ENCODE measurements at regions not wholly inside any gene's neighbourhood (a gene's known extent, or its start where the extent isn't known, plus 50 kb on each side); places are given as distances from the start of the nearest gene placed in this dataset.

- no peak for TF ChIP-seq CTCF (IDR thresholded peaks at IDR 0.05 in 4 of 5, conservative IDR thresholded peaks at IDR 0.05 in 1 of 5)
- TF ChIP-seq POLR2A (IDR thresholded peaks at IDR 0.05) = no peak
These were observed 107.4 kb upstream of the MAGI3 start for GRCh38 chr1:113282893-113283285.
